Left renal pelvis (tissue), 4 donors: ENCODE measurements at regions not wholly inside any gene's neighbourhood (a gene's known extent, or its start where the extent isn't known, plus 50 kb on each side); places are given as distances from the start of the nearest gene placed in this dataset.
"Not testable (repeated sequence)": the region's sequence is repeated elsewhere in the genome, so short reads cannot be mapped to it uniquely, and the experiment has no call there.

ENCODE experiments used
- DNase-seq, 4 donors: peaks; one replicate each; pipeline ENCODE4 v3.0.0-alpha.2; 2013; ENCODE audit warnings: low read depth in 4 of 4, low spot score in 3 of 4

GRCh38 chr1:199031170-199031569, 392.3 kb downstream of the PTPRC start:
- DNase-seq: not testable (repeated sequence)

- DNase-seq: not testable (repeated sequence)
Observed at GRCh38 chr1:199032479-199032878, 393.6 kb downstream of the PTPRC start.

- no peak for DNase-seq
Observed at GRCh38 chr1:199033661-199034060, 394.8 kb downstream of the PTPRC start.

GRCh38 chr1:199038156-199038555, 399.3 kb downstream of the PTPRC start:
- DNase-seq: no peak

- no peak for DNase-seq
Observed at GRCh38 chr1:199040076-199040905, 401.5 kb downstream of the PTPRC start.

- no peak for DNase-seq
Observed at GRCh38 chr1:199041173-199041914, 402.5 kb downstream of the PTPRC start.

GRCh38 chr1:199042193-199042592, 403.4 kb downstream of the PTPRC start:
- no peak for DNase-seq

GRCh38 chr1:199044191-199044590, 405.4 kb downstream of the PTPRC start:
- DNase-seq: no peak

- DNase-seq: no peak
Observed at GRCh38 chr1:199046618-199047017, 407.8 kb downstream of the PTPRC start.

- no peak for DNase-seq
Observed at GRCh38 chr1:199054694-199055093, 415.9 kb downstream of the PTPRC start.

- no peak for DNase-seq
Observed at GRCh38 chr1:199057322-199057721, 418.5 kb downstream of the PTPRC start.

GRCh38 chr1:199058281-199058680, 419.4 kb downstream of the PTPRC start:
- no peak for DNase-seq

- DNase-seq: no peak
Observed at GRCh38 chr1:199064971-199065370, 426.1 kb downstream of the PTPRC start.

- DNase-seq: no peak
Observed at GRCh38 chr1:199067483-199067882, 428.6 kb downstream of the PTPRC start.

- DNase-seq: no peak
Observed at GRCh38 chr1:199071080-199071479, 432.2 kb downstream of the PTPRC start.

GRCh38 chr1:199073166-199073565, 434.3 kb downstream of the PTPRC start:
- DNase-seq: no peak

- DNase-seq: no peak
Observed at GRCh38 chr1:199075792-199076191, 437.0 kb downstream of the PTPRC start.

- DNase-seq: no peak
Observed at GRCh38 chr1:199079994-199080393, 441.2 kb downstream of the PTPRC start.

- DNase-seq: no peak
Observed at GRCh38 chr1:199081739-199082138, 442.9 kb downstream of the PTPRC start.

GRCh38 chr1:199082778-199083389, 444.0 kb downstream of the PTPRC start:
- DNase-seq: no peak

GRCh38 chr1:199083680-199084079, 444.8 kb downstream of the PTPRC start:
- no peak for DNase-seq

- DNase-seq: no peak
Observed at GRCh38 chr1:199084293-199084692, 445.5 kb downstream of the PTPRC start.
